ENCODE measurements at regions not wholly inside any gene's neighbourhood (a gene's known extent, or its start where the extent isn't known, plus 50 kb on each side); places are given as distances from the start of the nearest gene placed in this dataset.

DNA sequence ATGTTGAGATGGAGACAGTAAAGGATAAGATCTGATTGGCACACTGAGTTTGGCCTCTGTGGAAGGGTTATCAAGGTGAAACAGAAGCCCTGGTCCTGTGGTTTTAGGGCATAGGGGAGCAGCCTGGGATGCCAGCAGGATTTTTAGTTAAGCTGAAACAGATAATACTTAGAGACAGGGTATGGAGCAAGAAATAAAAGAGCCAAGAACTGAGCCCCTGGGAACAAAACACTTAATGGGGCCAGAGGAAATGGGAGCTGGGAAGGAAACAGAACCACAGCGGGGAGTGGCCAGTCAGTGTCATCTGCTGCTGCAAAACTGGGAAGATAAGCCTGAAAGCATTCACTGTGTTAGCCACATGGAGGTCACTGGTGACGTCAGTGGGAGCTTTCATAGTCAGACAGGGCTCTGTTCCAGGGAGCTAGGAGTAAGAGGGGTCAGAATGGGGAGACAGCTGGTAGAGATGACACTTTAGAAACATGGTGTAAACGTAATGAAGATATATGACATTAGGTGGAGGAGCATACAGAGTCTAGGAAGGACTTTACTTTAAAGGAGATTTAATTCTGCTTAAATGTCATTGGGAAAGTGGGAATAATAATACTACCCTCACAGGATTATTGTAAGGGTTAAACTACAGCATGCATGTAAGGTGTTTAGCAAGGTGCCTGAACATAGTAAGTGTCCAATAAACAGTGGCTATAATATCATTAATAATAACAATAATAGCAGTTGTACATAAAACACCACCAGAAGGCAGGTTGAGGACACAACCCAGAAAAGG lies 172.7 kb upstream of the CTNNB1 start:
- H3K27ac ChIP-seq: no peak overlapping the region
- TF ChIP-seq ZFX (IDR thresholded peaks at IDR 0.05; ENCODE audit: borderline replicate concordance) (no peak), CTCF (IDR thresholded peaks at IDR 0.05) (no peak)

DNA sequence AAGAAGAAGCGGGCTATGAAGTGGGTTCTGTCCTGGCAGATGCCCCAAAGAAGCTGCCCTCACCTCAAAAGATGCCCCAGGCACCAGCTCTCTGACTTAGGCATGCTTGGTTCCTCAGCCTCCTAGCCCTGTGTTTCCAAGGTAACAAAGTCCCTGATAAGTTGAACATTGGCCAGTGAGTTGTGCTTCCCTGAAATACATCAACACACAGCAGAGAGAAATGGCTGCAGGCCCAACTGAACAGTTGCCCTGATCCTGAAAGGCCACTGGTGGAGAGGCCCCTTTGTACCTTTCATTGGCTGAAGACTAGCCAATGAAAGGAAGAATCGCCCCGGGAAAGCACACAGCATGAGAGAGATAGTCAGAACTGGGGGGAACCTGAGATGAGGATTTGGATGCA lies 169.9 kb upstream of the CTNNB1 start:
- no peak overlapping the region for H3K27ac ChIP-seq
- TF ChIP-seq ZFX (IDR thresholded peaks at IDR 0.05; ENCODE audit: borderline replicate concordance): no peak

DNA sequence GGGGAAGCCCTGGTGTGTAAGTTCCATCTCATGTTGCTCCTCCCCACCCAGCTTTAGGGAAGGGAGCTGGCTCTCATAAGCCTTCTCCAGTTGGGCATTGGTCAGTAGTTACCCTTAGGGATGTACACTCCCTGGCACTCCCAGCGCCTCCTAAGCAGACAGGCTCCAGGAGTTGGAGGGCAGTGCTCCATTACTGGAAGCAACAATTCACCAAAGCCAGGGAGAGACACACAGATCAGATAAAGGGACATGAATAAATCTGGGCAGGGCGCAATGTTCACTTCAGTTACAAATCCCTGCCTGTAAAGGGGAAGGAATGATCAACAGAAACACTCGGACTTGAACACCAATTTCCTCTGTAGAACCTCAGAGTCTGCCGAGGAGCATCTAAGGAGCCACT lies 169.1 kb upstream of the CTNNB1 start:
- H3K27ac ChIP-seq: no peak overlapping the region
- no peak for TF ChIP-seq ZFX (IDR thresholded peaks at IDR 0.05; ENCODE audit: borderline replicate concordance)
- no peak for TF ChIP-seq CTCF (IDR thresholded peaks at IDR 0.05)

DNA sequence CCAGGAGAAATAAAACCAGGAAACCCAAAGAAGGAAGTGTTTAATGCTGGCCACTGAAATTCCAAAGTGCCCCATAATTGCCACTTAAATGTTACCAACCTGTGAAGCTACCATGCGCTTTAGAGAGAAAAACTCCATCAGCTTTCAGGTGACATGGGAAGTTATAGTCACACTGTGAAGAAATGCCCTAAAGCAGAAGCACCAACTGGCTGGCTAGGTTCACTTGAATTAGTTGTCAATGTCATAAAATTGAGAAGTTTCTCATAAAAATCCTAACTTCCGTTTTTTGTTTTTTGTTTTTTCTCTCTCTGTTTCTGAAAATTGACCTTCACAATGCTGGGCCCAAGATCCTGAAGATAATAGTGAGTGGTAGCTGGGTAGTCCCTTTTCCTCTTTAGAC lies 167.9 kb upstream of the CTNNB1 start:
- H3K27ac ChIP-seq: no peak overlapping the region
- TF ChIP-seq ZFX (IDR thresholded peaks at IDR 0.05; ENCODE audit: borderline replicate concordance): no peak
- no peak for TF ChIP-seq CTCF (IDR thresholded peaks at IDR 0.05)

GRCh38 chr3:41033956-41034519 lies 165.3 kb upstream of the CTNNB1 start:
- H3K27ac ChIP-seq: no peak overlapping the region
- TF ChIP-seq CTCF (IDR thresholded peaks at IDR 0.05): no peak
- TF ChIP-seq ZFX (IDR thresholded peaks at IDR 0.05; ENCODE audit: borderline replicate concordance): no peak

DNA sequence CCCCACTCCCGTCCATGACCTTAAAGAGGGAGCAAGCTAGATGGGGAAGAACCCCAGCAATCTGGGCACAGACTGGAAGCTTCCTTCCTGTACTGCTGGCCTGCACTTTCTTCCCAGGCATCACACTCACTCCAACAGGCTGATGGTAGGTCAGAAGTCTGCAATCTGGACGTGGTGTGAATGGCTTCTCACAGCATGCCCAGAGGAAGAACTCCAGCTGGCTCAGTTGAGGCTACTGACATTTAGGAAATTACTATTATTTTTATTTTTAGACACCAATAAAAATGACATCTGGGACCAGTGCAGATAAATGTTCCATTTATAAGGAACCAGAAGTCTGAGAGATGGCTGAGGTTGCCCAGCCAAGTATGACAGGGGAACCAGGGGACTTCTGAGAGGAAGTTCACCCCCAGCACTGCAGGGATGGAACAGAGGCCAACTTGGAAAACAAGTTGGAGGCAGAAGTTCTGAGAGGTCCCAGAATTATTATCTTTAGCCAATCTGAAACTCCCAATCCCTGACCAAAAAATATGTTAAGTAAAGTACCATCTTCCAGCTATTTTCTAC lies 163.8 kb upstream of the CTNNB1 start:
- TF ChIP-seq CTCF (IDR thresholded peaks at IDR 0.05) (no peak), ZFX (IDR thresholded peaks at IDR 0.05; ENCODE audit: borderline replicate concordance) (no peak)
- no peak overlapping the region for H3K27ac ChIP-seq

GRCh38 chr3:41037651-41038334 lies 161.5 kb upstream of the CTNNB1 start:
- TF ChIP-seq CTCF (IDR thresholded peaks at IDR 0.05) (no peak), ZFX (IDR thresholded peaks at IDR 0.05; ENCODE audit: borderline replicate concordance) (no peak)

More at GRCh38 chr3:41037651-41038334, 161.5 kb upstream of the CTNNB1 start:
- no peak overlapping the region for H3K27ac ChIP-seq
